ENCODE measurements at regions not wholly inside any gene's neighbourhood (a gene's known extent, or its start where the extent isn't known, plus 50 kb on each side); places are given as distances from the start of the nearest gene placed in this dataset.

DNA sequence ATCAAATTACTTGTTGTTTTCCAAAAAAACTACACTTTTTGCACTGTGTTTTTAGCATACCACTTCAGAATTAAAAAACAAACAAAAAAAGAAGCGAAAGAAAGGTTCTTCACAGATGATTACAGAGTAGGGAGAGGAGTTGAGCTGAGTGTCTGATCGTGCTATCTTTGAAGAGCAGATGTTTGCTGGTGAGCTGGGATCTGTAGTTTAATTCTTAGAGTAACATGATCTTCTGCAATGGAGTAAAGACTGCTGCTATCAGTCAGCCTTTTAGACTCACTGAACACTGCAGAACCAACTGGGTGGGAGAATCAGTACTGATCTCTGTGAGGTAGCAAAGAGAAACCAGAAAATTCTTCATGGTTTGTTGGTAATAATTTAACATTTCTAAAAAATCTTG, 1197.8 kb upstream of the SORCS1 start:
- TF ChIP-seq, protein P1, sequence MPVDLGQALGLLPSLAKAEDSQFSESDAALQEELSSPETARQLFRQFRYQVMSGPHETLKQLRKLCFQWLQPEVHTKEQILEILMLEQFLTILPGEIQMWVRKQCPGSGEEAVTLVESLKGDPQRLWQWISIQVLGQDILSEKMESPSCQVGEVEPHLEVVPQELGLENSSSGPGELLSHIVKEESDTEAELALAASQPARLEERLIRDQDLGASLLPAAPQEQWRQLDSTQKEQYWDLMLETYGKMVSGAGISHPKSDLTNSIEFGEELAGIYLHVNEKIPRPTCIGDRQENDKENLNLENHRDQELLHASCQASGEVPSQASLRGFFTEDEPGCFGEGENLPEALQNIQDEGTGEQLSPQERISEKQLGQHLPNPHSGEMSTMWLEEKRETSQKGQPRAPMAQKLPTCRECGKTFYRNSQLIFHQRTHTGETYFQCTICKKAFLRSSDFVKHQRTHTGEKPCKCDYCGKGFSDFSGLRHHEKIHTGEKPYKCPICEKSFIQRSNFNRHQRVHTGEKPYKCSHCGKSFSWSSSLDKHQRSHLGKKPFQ (tag by site-specific recombination; IDR thresholded peaks at IDR 0.05): no peak
- TF ChIP-seq, protein P2, sequence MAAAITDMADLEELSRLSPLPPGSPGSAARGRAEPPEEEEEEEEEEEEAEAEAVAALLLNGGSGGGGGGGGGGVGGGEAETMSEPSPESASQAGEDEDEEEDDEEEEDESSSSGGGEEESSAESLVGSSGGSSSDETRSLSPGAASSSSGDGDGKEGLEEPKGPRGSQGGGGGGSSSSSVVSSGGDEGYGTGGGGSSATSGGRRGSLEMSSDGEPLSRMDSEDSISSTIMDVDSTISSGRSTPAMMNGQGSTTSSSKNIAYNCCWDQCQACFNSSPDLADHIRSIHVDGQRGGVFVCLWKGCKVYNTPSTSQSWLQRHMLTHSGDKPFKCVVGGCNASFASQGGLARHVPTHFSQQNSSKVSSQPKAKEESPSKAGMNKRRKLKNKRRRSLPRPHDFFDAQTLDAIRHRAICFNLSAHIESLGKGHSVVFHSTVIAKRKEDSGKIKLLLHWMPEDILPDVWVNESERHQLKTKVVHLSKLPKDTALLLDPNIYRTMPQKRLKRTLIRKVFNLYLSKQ (tag by site-specific recombination; IDR thresholded peaks at IDR 0.05; ENCODE audit: borderline replicate concordance): no peak
- TF ChIP-seq ZNF112 (tag by site-specific recombination; IDR thresholded peaks at IDR 0.05): no peak
- TF ChIP-seq, protein P3, sequence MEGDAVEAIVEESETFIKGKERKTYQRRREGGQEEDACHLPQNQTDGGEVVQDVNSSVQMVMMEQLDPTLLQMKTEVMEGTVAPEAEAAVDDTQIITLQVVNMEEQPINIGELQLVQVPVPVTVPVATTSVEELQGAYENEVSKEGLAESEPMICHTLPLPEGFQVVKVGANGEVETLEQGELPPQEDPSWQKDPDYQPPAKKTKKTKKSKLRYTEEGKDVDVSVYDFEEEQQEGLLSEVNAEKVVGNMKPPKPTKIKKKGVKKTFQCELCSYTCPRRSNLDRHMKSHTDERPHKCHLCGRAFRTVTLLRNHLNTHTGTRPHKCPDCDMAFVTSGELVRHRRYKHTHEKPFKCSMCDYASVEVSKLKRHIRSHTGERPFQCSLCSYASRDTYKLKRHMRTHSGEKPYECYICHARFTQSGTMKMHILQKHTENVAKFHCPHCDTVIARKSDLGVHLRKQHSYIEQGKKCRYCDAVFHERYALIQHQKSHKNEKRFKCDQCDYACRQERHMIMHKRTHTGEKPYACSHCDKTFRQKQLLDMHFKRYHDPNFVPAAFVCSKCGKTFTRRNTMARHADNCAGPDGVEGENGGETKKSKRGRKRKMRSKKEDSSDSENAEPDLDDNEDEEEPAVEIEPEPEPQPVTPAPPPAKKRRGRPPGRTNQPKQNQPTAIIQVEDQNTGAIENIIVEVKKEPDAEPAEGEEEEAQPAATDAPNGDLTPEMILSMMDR (tag by site-specific recombination; IDR thresholded peaks at IDR 0.05): no peak
- no peak for TF ChIP-seq ZNF335 (tag by site-specific recombination; conservative IDR thresholded peaks at IDR 0.05)
- no peak for TF ChIP-seq ZFP41 (tag by site-specific recombination; IDR thresholded peaks at IDR 0.05; ENCODE audit: borderline replicate concordance)
- TF ChIP-seq, protein P4, sequence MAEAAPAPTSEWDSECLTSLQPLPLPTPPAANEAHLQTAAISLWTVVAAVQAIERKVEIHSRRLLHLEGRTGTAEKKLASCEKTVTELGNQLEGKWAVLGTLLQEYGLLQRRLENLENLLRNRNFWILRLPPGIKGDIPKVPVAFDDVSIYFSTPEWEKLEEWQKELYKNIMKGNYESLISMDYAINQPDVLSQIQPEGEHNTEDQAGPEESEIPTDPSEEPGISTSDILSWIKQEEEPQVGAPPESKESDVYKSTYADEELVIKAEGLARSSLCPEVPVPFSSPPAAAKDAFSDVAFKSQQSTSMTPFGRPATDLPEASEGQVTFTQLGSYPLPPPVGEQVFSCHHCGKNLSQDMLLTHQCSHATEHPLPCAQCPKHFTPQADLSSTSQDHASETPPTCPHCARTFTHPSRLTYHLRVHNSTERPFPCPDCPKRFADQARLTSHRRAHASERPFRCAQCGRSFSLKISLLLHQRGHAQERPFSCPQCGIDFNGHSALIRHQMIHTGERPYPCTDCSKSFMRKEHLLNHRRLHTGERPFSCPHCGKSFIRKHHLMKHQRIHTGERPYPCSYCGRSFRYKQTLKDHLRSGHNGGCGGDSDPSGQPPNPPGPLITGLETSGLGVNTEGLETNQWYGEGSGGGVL (tag by site-specific recombination; IDR thresholded peaks at IDR 0.05): no peak
- TF ChIP-seq BCL11B (tag by site-specific recombination; IDR thresholded peaks at IDR 0.05; ENCODE audit: low read depth): no peak
- TF ChIP-seq, protein P5, sequence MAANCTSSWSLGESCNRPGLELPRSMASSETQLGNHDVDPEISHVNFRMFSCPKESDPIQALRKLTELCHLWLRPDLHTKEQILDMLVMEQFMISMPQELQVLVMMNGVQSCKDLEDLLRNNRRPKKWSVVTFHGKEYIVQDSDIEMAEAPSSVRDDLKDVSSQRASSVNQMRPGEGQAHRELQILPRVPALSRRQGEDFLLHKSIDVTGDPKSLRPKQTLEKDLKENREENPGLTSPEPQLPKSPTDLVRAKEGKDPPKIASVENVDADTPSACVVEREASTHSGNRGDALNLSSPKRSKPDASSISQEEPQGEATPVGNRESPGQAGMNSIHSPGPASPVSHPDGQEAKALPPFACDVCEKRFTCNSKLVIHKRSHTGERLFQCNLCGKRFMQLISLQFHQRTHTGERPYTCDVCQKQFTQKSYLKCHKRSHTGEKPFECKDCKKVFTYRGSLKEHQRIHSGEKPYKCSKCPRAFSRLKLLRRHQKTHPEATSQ (tag by site-specific recombination; IDR thresholded peaks at IDR 0.05): no peak
- TF ChIP-seq ZSCAN16 (tag by site-specific recombination; IDR thresholded peaks at IDR 0.05): no peak
